ENCODE measurements at regions not wholly inside any gene's neighbourhood (a gene's known extent, or its start where the extent isn't known, plus 50 kb on each side); places are given as distances from the start of the nearest gene placed in this dataset.

DNA sequence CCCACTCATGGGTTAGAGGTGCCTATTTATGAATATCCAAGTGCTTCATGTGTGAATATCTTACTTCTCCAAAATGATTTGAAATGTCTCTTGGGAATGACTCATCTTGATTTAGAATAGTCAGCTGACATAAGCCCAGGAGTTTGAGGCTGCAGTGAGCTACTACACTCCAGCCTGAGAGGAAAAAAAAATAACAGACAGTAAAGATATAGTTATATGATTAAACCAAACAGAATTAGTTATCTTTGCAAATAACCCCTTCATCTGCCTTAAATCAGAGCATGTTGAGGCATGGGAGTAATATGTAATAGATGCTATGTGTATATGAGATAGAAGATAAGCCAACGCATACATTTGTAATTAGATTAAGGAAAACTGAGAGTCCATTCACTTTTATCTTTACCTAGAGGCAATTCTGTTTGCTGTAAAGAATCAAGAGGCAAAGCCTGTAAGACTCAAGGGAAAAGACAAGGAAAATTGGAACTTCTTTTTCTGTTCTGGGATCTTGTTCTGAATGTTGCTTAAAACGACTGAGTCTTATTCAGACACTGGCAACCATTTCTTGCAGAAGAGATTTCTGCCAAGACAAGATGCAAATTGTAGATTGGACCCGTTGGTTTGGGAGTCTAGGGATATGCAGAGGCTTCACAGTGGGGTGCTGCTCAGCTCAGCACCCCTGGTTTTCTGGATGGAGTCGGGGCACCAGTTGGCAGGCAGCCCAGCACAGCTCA lies 104.4 kb downstream of the LIPG start:
- Histone ChIP-seq H3K56ac (replicated peaks; ENCODE audit: insufficient read length, low read depth, low read length) (no peak overlapping the region), H3K23me2 (ENCODE audit: low read depth, low read length) (no peaks in the 10 kb centered on the region; the same call in 1 of the 2 replicates), H3K14ac (ENCODE audit: insufficient read length) (no peak overlapping the region), H3K79me2 (ENCODE audit: control insufficient read depth in 1 of 2, insufficient read depth in 2 of 2, low read length in 2 of 2) (no peaks in the 10 kb centered on the region), H3K36me3 (ENCODE audit: control insufficient read depth in 2 of 4, insufficient read depth in 4 of 4, low read length in 3 of 4) (no peaks in the 10 kb centered on the region), H2BK20ac (ENCODE audit: low read length) (no peak overlapping the region), H3K79me1 (ENCODE audit: low read depth, low read length) (no peaks in the 10 kb centered on the region), H3K4me2 (ENCODE audit: insufficient read depth in 1 of 2, low read depth in 2 of 2, low read length in 2 of 2) (no peak overlapping the region), H3K9me3 (ENCODE audit: insufficient read depth in 2 of 2, low read depth in 1 of 2, low read length in 1 of 2) (no peaks in the 10 kb centered on the region), H3K27ac (ENCODE audit: low read depth, low read length) (no peak overlapping the region), H4K5ac (ENCODE audit: insufficient read length, low read depth, low read length) (no peak overlapping the region), H4K20me1 (replicated peaks in 1 of 2; ENCODE audit: control insufficient read depth in 1 of 2, insufficient read depth in 2 of 2, low read length in 2 of 2) (no peaks in the 10 kb centered on the region), H3K9ac (replicated peaks in 1 of 4; ENCODE audit: extremely low read depth in 1 of 4, low read depth in 3 of 4, low read length in 3 of 4) (no peak overlapping the region), H2BK5ac (ENCODE audit: low read depth, low read length) (no peak overlapping the region), H4K91ac (replicated peaks; ENCODE audit: insufficient read length, low read length) (no peak overlapping the region), H2BK12ac (ENCODE audit: low read depth, low read length) (no peak overlapping the region), H4K8ac (ENCODE audit: extremely low read depth, insufficient read depth, low read length) (no peak overlapping the region), H2BK15ac (ENCODE audit: low read length) (no peak overlapping the region), H2AFZ (ENCODE audit: low read length) (no peak overlapping the region), H3K18ac (ENCODE audit: extremely low read depth, low read length) (no peak overlapping the region), H3K27me3 (replicated peaks in 1 of 4; ENCODE audit: control insufficient read depth in 3 of 4, extremely low read depth in 1 of 4, insufficient read depth in 3 of 4, low read length in 3 of 4) (no peaks in the 10 kb centered on the region), H3K4me1 (replicated peaks in 1 of 4; ENCODE audit: control insufficient read depth in 3 of 4, insufficient read depth in 4 of 4, low read length in 3 of 4) (peaks cover 5 to 13% (median 11%) of the 10 kb centered on the region in 4 experiments; a peak in 6 of 7 replicates), H3K4me3 (ENCODE audit: extremely low read depth in 1 of 4, insufficient read depth in 2 of 4, low read depth in 3 of 4, low read length in 4 of 4) (no peak overlapping the region), H2BK120ac (replicated peaks; ENCODE audit: low read depth, low read length) (no peak overlapping the region), H3K4ac (replicated peaks; ENCODE audit: insufficient read length, low read depth, low read length) (no peak overlapping the region), H2AK5ac (ENCODE audit: low read depth, low read length) (no peak overlapping the region), H3K23ac (ENCODE audit: insufficient read length) (no peak overlapping the region)
- TF ChIP-seq TAF1 (IDR thresholded peaks at IDR 0.05; ENCODE audit: low read depth, low read length) (no peak), EGR1 (IDR thresholded peaks at IDR 0.05; ENCODE audit: borderline replicate concordance, low read depth, low read length) (no peak), SP4 (IDR thresholded peaks at IDR 0.05; ENCODE audit: low read length) (no peak), POLR2A (IDR thresholded peaks at IDR 0.05; ENCODE audit: control extremely low read depth in 1 of 2, low read depth in 2 of 2, low read length in 2 of 2) (no peak), ASH2L (IDR thresholded peaks at IDR 0.05; ENCODE audit: low read length) (no peak), SAP30 (IDR thresholded peaks at IDR 0.05; ENCODE audit: insufficient read depth, insufficient replicate concordance, low read length) (no peak), BCL11A (IDR thresholded peaks at IDR 0.05; ENCODE audit: low read depth in 2 of 2, low read length in 2 of 2) (no peak), PHF8 (conservative IDR thresholded peaks at IDR 0.05; ENCODE audit: low read depth, low read length) (no peak), HDAC6 (IDR thresholded peaks at IDR 0.05; ENCODE audit: low read depth, low read length) (no peak), POU5F1 (IDR thresholded peaks at IDR 0.05; ENCODE audit: low read depth, low read length) (no peak), SRF (IDR thresholded peaks at IDR 0.05; ENCODE audit: low read depth, low read length) (no peak), GTF2F1 (IDR thresholded peaks at IDR 0.05; ENCODE audit: borderline replicate concordance, low read depth, low read length) (no peak)
- TF ChIP-seq, protein P1, sequence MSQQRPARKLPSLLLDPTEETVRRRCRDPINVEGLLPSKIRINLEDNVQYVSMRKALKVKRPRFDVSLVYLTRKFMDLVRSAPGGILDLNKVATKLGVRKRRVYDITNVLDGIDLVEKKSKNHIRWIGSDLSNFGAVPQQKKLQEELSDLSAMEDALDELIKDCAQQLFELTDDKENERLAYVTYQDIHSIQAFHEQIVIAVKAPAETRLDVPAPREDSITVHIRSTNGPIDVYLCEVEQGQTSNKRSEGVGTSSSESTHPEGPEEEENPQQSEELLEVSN (IDR thresholded peaks at IDR 0.05): no peak
- CTCF ChIA-PET (ENCODE audit: partially characterized antibody): interaction anchor here (0.9 kb wide), 2 partner anchors 17 to 19 kb away, joined by 3 to 6 read pairs; no protein-coding TSS in a partner anchor
- no peak for DNase-seq (ENCODE audit: low read depth in 1 of 2, low spot score in 2 of 2)
- POLR2A ChIA-PET (ENCODE audit: partially characterized antibody): interaction anchor here (0.6 kb wide), 1 partner anchor 284 kb away, joined by 4 read pairs; no protein-coding TSS in a partner anchor
- WGBS, 2 experiments (ENCODE audit: extremely low coverage in 1 of 2, insufficient coverage in 1 of 2, insufficient read length in 1 of 2, insufficient replicate concordance in 2 of 2, low coverage in 1 of 2, low lambda C conversion rate in 2 of 2, missing lambda C conversion rate in 1 of 2): 88% methylated on average over 4 of the region's 4 CpGs; no CpG with 5 or more reads in 1 of the 2 experiments
- no peak for FAIRE-seq

Data from H1 (cell line).